ENCODE measurements at regions not wholly inside any gene's neighbourhood (a gene's known extent, or its start where the extent isn't known, plus 50 kb on each side); places are given as distances from the start of the nearest gene placed in this dataset.

DNA sequence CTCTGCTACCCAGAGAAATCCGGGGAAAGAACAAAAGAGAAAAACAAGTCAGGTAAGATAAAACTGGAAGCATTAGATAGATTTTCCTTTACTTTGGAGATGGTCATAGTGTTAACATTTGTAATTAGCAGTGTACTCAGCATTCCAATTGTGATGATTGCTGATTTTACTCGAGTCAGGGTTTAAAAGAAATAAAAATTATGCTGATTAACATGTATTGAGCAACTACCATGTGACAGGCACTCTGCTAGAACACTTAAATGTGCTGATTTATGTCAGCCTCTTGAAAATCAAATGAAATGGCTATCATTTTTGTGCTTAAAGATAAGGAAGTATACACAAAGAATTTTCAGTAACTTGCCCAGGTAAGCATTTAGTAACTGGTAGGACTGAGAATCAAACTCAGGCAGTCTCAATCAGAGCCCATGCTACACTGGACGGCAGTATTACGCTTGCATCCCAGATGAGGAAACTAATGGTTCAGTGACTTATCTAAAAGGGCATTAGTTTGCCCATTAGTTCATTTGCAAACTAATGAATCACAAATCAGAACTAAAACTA is 735.1 kb upstream of the SORCS1 start:
- no peaks in the 10 kb centered on the region for H3K27me3 ChIP-seq (ENCODE audit: insufficient read depth, low read length)
- no peak overlapping the region for H3K9ac ChIP-seq (ENCODE audit: low read length)
- no peaks in the 10 kb centered on the region for H3K36me3 ChIP-seq (ENCODE audit: insufficient read depth, low read length)
- no peak overlapping the region for H3K27ac ChIP-seq (ENCODE audit: low read depth, low read length, poor library complexity, severe bottlenecking)
- no peak for TF ChIP-seq EZH2 (IDR thresholded peaks at IDR 0.05; ENCODE audit: borderline replicate concordance, low read length)
- TF ChIP-seq, protein P1, sequence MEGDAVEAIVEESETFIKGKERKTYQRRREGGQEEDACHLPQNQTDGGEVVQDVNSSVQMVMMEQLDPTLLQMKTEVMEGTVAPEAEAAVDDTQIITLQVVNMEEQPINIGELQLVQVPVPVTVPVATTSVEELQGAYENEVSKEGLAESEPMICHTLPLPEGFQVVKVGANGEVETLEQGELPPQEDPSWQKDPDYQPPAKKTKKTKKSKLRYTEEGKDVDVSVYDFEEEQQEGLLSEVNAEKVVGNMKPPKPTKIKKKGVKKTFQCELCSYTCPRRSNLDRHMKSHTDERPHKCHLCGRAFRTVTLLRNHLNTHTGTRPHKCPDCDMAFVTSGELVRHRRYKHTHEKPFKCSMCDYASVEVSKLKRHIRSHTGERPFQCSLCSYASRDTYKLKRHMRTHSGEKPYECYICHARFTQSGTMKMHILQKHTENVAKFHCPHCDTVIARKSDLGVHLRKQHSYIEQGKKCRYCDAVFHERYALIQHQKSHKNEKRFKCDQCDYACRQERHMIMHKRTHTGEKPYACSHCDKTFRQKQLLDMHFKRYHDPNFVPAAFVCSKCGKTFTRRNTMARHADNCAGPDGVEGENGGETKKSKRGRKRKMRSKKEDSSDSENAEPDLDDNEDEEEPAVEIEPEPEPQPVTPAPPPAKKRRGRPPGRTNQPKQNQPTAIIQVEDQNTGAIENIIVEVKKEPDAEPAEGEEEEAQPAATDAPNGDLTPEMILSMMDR (IDR thresholded peaks at IDR 0.05; ENCODE audit: low read length): no peak
- H3K4me1 ChIP-seq (ENCODE audit: insufficient read depth, low read length, severe bottlenecking): no peaks in the 10 kb centered on the region
- H3F3A ChIP-seq (ENCODE audit: insufficient read depth, low read length): no peaks in the 10 kb centered on the region
- H3K79me2 ChIP-seq (ENCODE audit: insufficient read depth, low read length): no peaks in the 10 kb centered on the region
- no peak overlapping the region for H3K4me2 ChIP-seq (ENCODE audit: low read length)
- H3K4me3 ChIP-seq (ENCODE audit: low read depth, low read length, poor library complexity, severe bottlenecking): no peak overlapping the region
- H3K9me3 ChIP-seq (ENCODE audit: low read length): no peaks in the 10 kb centered on the region
- no peaks in the 10 kb centered on the region for H3K9me2 ChIP-seq (ENCODE audit: low read depth, low read length)
- no peaks in the 10 kb centered on the region for H4K20me1 ChIP-seq (ENCODE audit: insufficient read depth, low read length)
- no peak overlapping the region for H2AFZ ChIP-seq (ENCODE audit: low read length)

DNA sequence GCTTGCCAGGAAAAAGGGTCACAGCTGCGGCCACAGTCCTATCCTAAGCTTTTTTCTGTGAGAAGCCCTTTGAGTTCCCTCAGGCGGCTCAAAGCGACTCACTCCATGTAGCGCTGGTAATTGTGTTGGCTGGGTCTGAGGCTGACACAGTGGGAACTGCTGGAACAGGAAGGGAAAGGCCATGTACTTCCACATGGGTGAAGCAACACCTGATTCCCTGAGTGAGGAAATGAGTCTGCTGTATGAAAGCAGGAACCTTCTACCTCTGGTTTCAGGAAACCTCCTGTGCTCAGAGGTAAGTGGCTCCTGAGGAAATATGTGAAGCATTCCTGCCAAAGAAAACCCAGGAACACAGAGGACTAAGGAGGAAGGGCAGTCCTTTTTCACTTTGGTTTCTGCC is 734.6 kb upstream of the SORCS1 start:
- Histone ChIP-seq H3K4me3 (ENCODE audit: low read depth, low read length, poor library complexity, severe bottlenecking) (no peak overlapping the region), H3K79me2 (ENCODE audit: insufficient read depth, low read length) (no peaks in the 10 kb centered on the region), H3K4me1 (ENCODE audit: insufficient read depth, low read length, severe bottlenecking) (no peaks in the 10 kb centered on the region)

GRCh38 chr10:107898392-107898791 is 733.9 kb upstream of the SORCS1 start:
- H4K20me1 ChIP-seq (ENCODE audit: insufficient read depth, low read length): no peaks in the 10 kb centered on the region
- H3K27me3 ChIP-seq (ENCODE audit: insufficient read depth, low read length): no peaks in the 10 kb centered on the region
- H3K4me3 ChIP-seq (ENCODE audit: low read depth, low read length, poor library complexity, severe bottlenecking): no peak overlapping the region
- no peaks in the 10 kb centered on the region for H3K79me2 ChIP-seq (ENCODE audit: insufficient read depth, low read length)
- no peak overlapping the region for H2AFZ ChIP-seq (ENCODE audit: low read length)
- no peak for TF ChIP-seq EZH2 (IDR thresholded peaks at IDR 0.05; ENCODE audit: borderline replicate concordance, low read length)
- TF ChIP-seq, protein P1 (IDR thresholded peaks at IDR 0.05; ENCODE audit: low read length): no peak
- H3K4me1 ChIP-seq (ENCODE audit: insufficient read depth, low read length, severe bottlenecking): no peaks in the 10 kb centered on the region
- no peaks in the 10 kb centered on the region for H3K9me3 ChIP-seq (ENCODE audit: low read length)
- no peaks in the 10 kb centered on the region for H3K9me2 ChIP-seq (ENCODE audit: low read depth, low read length)
- H3K4me2 ChIP-seq (ENCODE audit: low read length): no peak overlapping the region
- H3K9ac ChIP-seq (ENCODE audit: low read length): no peak overlapping the region
- no peaks in the 10 kb centered on the region for H3F3A ChIP-seq (ENCODE audit: insufficient read depth, low read length)
- no peaks in the 10 kb centered on the region for H3K36me3 ChIP-seq (ENCODE audit: insufficient read depth, low read length)
- H3K27ac ChIP-seq (ENCODE audit: low read depth, low read length, poor library complexity, severe bottlenecking): no peak overlapping the region

More for the DNA sequence above, 734.6 kb upstream of the SORCS1 start:
- Histone ChIP-seq H3F3A (ENCODE audit: insufficient read depth, low read length) (no peaks in the 10 kb centered on the region), H3K36me3 (ENCODE audit: insufficient read depth, low read length) (no peaks in the 10 kb centered on the region), H4K20me1 (ENCODE audit: insufficient read depth, low read length) (no peaks in the 10 kb centered on the region), H2AFZ (ENCODE audit: low read length) (no peak overlapping the region), H3K4me2 (ENCODE audit: low read length) (no peak overlapping the region), H3K27me3 (ENCODE audit: insufficient read depth, low read length) (no peaks in the 10 kb centered on the region), H3K9me2 (ENCODE audit: low read depth, low read length) (no peaks in the 10 kb centered on the region), H3K9me3 (ENCODE audit: low read length) (no peaks in the 10 kb centered on the region), H3K9ac (ENCODE audit: low read length) (no peak overlapping the region), H3K27ac (ENCODE audit: low read depth, low read length, poor library complexity, severe bottlenecking) (no peak overlapping the region)
- no peak for TF ChIP-seq EZH2 (IDR thresholded peaks at IDR 0.05; ENCODE audit: borderline replicate concordance, low read length)
- TF ChIP-seq, protein P1 (IDR thresholded peaks at IDR 0.05; ENCODE audit: low read length): no peak

Data from OCI-LY1 (cell line).